HL-60 (cell line): ENCODE measurements at regions not wholly inside any gene's neighbourhood (a gene's known extent, or its start where the extent isn't known, plus 50 kb on each side); places are given as distances from the start of the nearest gene placed in this dataset.

Experiments
- DNase-seq, 2 experiments: peaks; one replicate each; pipeline ENCODE4 v3.0.0-alpha.2; 2010 to 2020; ENCODE audit warnings: low read depth in 1 of 2, low spot score in 1 of 2
- H3K27ac ChIP-seq: fragments of 250-450 bp; sonication (Bioruptor Pico); replicated peaks from 2 replicates; pipeline ENCODE4 v1.5.1; 2020; ENCODE audit warnings: mild to moderate bottlenecking, moderate library complexity
- H3K27me3 ChIP-seq: fragments of 250-450 bp; sonication (Bioruptor Pico); 2 replicates; pipeline ENCODE4 v1.5.1; 2021; ENCODE audit warnings: mild to moderate bottlenecking, moderate library complexity; ENCODE audit not compliant: insufficient read depth, poor library complexity, severe bottlenecking
- H3K4me3 ChIP-seq: replicated peaks from 2 replicates; pipeline ENCODE4 v1.5.1; 2011; ENCODE audit warnings: mild to moderate bottlenecking, control low read depth, low read length; ENCODE audit not compliant: insufficient read depth
- CTCF ChIP-seq: IDR thresholded peaks from one replicate; pipeline ENCODE4 v1.5.1; 2011; ENCODE audit warnings: low read length, control low read depth, inconsistent platforms; ENCODE audit not compliant: insufficient read depth
- GABPA ChIP-seq: IDR thresholded peaks from 2 replicates; pipeline ENCODE4 v1.6.1; 2012; ENCODE audit warnings: low read depth
- POLR2AphosphoS5 ChIP-seq: IDR thresholded peaks from 2 replicates; pipeline ENCODE4 v1.6.1; 2012; ENCODE audit warnings: low read depth
- REST ChIP-seq: IDR thresholded peaks from 2 replicates; pipeline ENCODE4 v1.6.1; 2012; ENCODE audit warnings: low read depth; ENCODE audit not compliant: insufficient replicate concordance
- SPI1 ChIP-seq: IDR thresholded peaks from 2 replicates; pipeline ENCODE4 v1.6.1; 2012; ENCODE audit warnings: low read depth, mild to moderate bottlenecking, borderline replicate concordance

GRCh38 chr13:23021906-23022305 lies 158.9 kb upstream of the SGCG start:
- no peak for DNase-seq
- Histone ChIP-seq H3K4me3 (no peak overlapping the region), H3K27ac (no peak overlapping the region), H3K27me3 (no peaks in the 10 kb centered on the region)
- TF ChIP-seq GABPA (no peak), REST (no peak), SPI1 (no peak), CTCF (no peak), POLR2AphosphoS5 (no peak)

GRCh38 chr13:23022704-23023103 lies 158.1 kb upstream of the SGCG start:
- no peak overlapping the region for H3K4me3 ChIP-seq
- no peaks in the 10 kb centered on the region for H3K27me3 ChIP-seq
- TF ChIP-seq GABPA, result no peak
- TF ChIP-seq SPI1, result no peak
- TF ChIP-seq REST, result no peak
- TF ChIP-seq CTCF, result no peak
- no peak for TF ChIP-seq POLR2AphosphoS5
- no peak overlapping the region for H3K27ac ChIP-seq
- no peak for DNase-seq

- TF ChIP-seq SPI1 (no peak), GABPA (no peak), CTCF (no peak), POLR2AphosphoS5 (no peak), REST (no peak)
- H3K27ac ChIP-seq, result no peak overlapping the region
- no peak overlapping the region for H3K4me3 ChIP-seq
- no peaks in the 10 kb centered on the region for H3K27me3 ChIP-seq
- DNase-seq, result peak; percentile 10 to 14
Measured at GRCh38 chr13:23025864-23026608, 154.7 kb upstream of the SGCG start.
